ENCODE measurements at regions not wholly inside any gene's neighbourhood (a gene's known extent, or its start where the extent isn't known, plus 50 kb on each side); places are given as distances from the start of the nearest gene placed in this dataset.

DNA sequence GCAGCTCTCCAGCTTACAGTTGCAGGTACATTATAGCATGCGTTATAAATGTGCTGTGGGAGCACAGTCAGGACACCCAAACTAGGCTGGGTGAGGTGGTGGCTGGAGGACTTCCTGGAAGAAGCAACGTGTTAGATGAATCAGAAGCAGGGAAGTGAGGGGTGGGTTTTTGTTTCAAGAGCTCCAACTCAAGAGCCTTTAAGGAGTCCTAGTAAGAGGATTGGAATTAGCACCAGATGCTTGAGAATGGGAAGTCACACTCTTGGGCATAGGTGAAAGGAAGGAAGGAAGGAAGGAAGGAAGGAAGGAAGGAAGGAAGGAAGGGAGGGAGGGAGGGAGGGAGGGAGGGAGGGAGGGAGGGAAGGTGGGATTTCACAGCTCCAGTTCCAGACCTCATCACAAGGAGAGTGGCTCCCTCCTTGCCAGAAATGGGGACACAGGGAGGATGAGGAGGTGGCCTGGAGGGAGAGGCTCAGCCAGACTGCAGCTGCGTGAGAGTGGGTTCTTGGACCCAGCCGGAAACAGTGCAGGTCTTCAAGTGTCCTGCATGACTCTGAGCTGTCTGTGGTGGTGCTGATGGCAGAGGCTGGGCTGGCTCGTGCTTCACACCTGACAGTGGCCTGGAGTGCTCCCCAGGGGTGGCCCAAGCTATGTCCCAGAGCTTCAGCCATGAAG lies 115.7 kb upstream of the GSC start:
- Histone ChIP-seq H4K20me1 (ENCODE audit: control insufficient read depth, insufficient read depth, low read depth, low read length) (no peaks in the 10 kb centered on the region), H3K27me3 (ENCODE audit: control insufficient read depth, low read length) (no peaks in the 10 kb centered on the region), H3K79me2 (ENCODE audit: control insufficient read depth, low read length) (no peaks in the 10 kb centered on the region), H3F3A (ENCODE audit: control insufficient read depth, insufficient read depth) (no peaks in the 10 kb centered on the region), H3K27ac (ENCODE audit: low read depth, low read length) (no peak overlapping the region), H3K4me2 (ENCODE audit: low read length) (no peak overlapping the region), H3K36me3 (ENCODE audit: control insufficient read depth, low read length) (no peaks in the 10 kb centered on the region), H3K4me3 (ENCODE audit: low read length) (no peak overlapping the region), H3K9me2 (replicated peaks; ENCODE audit: control insufficient read depth, low read length) (no peaks in the 10 kb centered on the region), H3K4me1 (ENCODE audit: control insufficient read depth, low read length) (peaks cover 4% of the 10 kb centered on the region), H3K9me3 (ENCODE audit: control insufficient read depth, insufficient read depth, low read length) (no peaks in the 10 kb centered on the region)
- no peak for TF ChIP-seq EZH2phosphoT487 (IDR thresholded peaks at IDR 0.05; ENCODE audit: borderline replicate concordance, low read length)
- TF ChIP-seq, protein P1, sequence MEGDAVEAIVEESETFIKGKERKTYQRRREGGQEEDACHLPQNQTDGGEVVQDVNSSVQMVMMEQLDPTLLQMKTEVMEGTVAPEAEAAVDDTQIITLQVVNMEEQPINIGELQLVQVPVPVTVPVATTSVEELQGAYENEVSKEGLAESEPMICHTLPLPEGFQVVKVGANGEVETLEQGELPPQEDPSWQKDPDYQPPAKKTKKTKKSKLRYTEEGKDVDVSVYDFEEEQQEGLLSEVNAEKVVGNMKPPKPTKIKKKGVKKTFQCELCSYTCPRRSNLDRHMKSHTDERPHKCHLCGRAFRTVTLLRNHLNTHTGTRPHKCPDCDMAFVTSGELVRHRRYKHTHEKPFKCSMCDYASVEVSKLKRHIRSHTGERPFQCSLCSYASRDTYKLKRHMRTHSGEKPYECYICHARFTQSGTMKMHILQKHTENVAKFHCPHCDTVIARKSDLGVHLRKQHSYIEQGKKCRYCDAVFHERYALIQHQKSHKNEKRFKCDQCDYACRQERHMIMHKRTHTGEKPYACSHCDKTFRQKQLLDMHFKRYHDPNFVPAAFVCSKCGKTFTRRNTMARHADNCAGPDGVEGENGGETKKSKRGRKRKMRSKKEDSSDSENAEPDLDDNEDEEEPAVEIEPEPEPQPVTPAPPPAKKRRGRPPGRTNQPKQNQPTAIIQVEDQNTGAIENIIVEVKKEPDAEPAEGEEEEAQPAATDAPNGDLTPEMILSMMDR (IDR thresholded peaks at IDR 0.05; ENCODE audit: low read depth, low read length, poor library complexity, severe bottlenecking): no peak

DNA sequence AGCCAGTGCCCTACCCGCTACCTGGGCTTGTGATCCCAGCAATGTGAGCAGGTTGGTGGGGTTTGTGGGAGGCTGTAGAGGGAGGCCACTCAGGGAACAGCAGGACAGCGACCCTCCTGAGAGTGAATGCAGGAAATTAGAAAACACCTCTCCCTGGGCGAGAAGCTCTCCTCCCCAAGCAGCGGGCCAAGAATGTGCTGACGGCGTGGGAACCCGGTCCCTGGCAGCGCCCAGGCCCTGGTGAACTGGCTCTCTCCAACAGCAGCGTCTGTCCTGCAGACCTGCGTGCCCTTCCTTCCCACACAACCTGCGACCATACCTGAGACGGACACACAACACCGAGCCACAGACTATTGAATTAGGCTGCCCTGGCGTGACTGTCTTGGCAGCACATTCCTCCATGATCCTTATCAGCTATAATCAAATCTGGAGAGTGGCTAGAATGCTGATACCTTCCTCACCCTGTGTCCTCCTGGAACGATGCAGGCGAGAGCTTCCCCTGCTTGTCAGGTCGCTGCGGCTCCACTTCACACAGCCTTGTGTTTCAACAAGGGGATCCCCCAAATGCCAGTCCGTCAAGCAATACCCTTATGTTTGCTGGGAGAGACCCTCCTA lies 114.8 kb upstream of the GSC start:
- Histone ChIP-seq H3K27ac (ENCODE audit: low read depth, low read length) (no peak overlapping the region), H3K9me2 (replicated peaks; ENCODE audit: control insufficient read depth, low read length) (no peaks in the 10 kb centered on the region), H3K4me2 (ENCODE audit: low read length) (no peak overlapping the region), H3K4me1 (ENCODE audit: control insufficient read depth, low read length) (peaks cover 4% of the 10 kb centered on the region), H4K20me1 (ENCODE audit: control insufficient read depth, insufficient read depth, low read depth, low read length) (no peaks in the 10 kb centered on the region), H3K79me2 (ENCODE audit: control insufficient read depth, low read length) (no peaks in the 10 kb centered on the region), H3K27me3 (ENCODE audit: control insufficient read depth, low read length) (no peaks in the 10 kb centered on the region), H3F3A (ENCODE audit: control insufficient read depth, insufficient read depth) (no peaks in the 10 kb centered on the region), H3K4me3 (ENCODE audit: low read length) (no peak overlapping the region), H3K36me3 (ENCODE audit: control insufficient read depth, low read length) (no peaks in the 10 kb centered on the region), H3K9me3 (ENCODE audit: control insufficient read depth, insufficient read depth, low read length) (no peaks in the 10 kb centered on the region)
- TF ChIP-seq EZH2phosphoT487 (IDR thresholded peaks at IDR 0.05; ENCODE audit: borderline replicate concordance, low read length): no peak
- TF ChIP-seq, protein P1 (IDR thresholded peaks at IDR 0.05; ENCODE audit: low read depth, low read length, poor library complexity, severe bottlenecking): no peak

DNA sequence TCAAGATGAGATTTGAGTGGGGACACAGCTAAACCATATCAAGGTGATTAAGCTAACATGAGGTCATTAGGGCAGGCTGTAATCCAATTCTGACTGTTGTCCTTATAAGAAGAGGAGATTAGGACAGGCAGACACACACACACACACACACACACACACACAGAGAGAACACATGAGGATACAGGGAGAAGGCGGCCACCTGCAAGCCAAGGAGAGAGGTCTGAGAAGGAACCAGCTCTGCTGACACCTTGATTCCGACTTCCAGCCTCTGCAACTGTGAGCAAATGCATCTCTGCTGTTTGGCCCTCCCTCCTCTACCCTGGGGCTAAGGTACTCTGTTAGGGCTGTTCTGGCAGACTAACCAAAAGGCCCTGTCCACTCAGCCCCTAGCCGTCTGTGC lies 112.5 kb upstream of the GSC start:
- Histone ChIP-seq H3K4me2 (ENCODE audit: low read length) (no peak overlapping the region), H3K4me1 (ENCODE audit: control insufficient read depth, low read length) (no peaks in the 10 kb centered on the region), H3K36me3 (ENCODE audit: control insufficient read depth, low read length) (no peaks in the 10 kb centered on the region), H3K4me3 (ENCODE audit: low read length) (no peak overlapping the region), H3K9me2 (replicated peaks; ENCODE audit: control insufficient read depth, low read length) (no peaks in the 10 kb centered on the region), H4K20me1 (ENCODE audit: control insufficient read depth, insufficient read depth, low read depth, low read length) (no peaks in the 10 kb centered on the region), H3K27ac (ENCODE audit: low read depth, low read length) (no peak overlapping the region), H3F3A (ENCODE audit: control insufficient read depth, insufficient read depth) (no peaks in the 10 kb centered on the region), H3K27me3 (ENCODE audit: control insufficient read depth, low read length) (no peaks in the 10 kb centered on the region), H3K79me2 (ENCODE audit: control insufficient read depth, low read length) (no peaks in the 10 kb centered on the region), H3K9me3 (ENCODE audit: control insufficient read depth, insufficient read depth, low read length) (no peaks in the 10 kb centered on the region)
- TF ChIP-seq EZH2phosphoT487 (IDR thresholded peaks at IDR 0.05; ENCODE audit: borderline replicate concordance, low read length): no peak
- TF ChIP-seq, protein P1 (IDR thresholded peaks at IDR 0.05; ENCODE audit: low read depth, low read length, poor library complexity, severe bottlenecking): no peak

Measured in DOHH2 (cell line).